NCI-H146 treated with DMSO at 0.1 percent for 48 hours (cell line): ENCODE measurements at regions not wholly inside any gene's neighbourhood (a gene's known extent, or its start where the extent isn't known, plus 50 kb on each side); places are given as distances from the start of the nearest gene placed in this dataset.

ENCODE experiments used
- DNase-seq: peaks from one replicate; lab custom pipeline; 2025; ENCODE audit not compliant: unreplicated experiment; lab: John Stamatoyannopoulos, UW

DNA sequence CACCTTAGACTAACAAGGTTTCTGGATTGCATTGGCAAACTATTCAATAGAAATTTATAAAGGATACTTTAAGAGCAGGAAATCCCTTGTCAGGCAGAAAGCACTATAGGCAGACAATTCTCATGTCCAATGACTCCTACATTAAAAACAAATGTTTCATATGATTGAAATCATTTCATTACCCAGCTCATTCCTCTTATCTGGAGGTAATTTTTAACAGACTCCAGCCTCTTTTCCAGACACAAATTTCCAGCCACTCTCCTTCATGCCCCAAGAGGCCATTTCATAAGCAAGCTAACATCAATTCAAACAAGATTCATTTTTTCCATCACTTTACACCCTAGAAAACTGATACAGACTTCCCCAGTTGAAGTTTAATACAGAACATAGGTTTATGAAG is 495.1 kb upstream of the FRG1 start:
- no peak for DNase-seq

DNA sequence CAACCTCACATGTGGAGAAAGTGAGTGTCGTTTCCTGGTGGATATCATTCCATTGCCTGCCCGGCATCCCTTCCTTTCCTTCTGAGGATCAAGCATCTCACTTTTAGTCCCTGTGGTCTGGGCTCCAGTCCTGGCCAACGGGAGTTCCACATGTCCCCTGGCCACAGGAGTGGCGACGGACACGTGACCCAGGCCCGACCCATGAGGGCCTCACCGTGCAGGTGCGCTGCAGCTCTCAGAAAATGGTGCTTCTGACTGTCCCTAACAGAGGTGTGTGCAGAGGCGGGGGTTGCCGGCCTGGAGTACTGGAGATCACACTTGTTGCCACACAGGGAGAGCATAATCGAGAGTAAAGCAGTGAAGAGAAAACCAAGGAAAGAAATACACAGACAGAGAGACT is 476.9 kb upstream of the FRG1 start:
- no peak for DNase-seq

DNA sequence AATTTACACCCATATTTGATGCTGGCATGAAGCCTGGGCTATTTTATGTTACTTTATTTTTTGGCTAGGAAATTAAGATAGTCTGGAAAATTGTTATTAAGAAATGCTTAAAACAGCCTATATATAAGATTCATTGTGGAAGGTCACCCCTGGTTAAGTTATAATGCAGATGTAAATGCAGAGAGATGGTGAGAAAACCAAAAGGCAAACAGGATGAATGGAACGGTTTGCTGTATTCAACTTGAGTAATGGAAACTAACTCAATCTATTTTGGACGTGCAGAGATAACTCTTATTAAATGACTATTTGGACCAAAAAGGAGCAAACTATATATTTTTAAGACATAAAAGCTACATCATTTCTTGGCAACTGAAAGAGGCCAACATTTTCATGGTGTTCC is 446.3 kb upstream of the FRG1 start:
- no peak for DNase-seq

DNA sequence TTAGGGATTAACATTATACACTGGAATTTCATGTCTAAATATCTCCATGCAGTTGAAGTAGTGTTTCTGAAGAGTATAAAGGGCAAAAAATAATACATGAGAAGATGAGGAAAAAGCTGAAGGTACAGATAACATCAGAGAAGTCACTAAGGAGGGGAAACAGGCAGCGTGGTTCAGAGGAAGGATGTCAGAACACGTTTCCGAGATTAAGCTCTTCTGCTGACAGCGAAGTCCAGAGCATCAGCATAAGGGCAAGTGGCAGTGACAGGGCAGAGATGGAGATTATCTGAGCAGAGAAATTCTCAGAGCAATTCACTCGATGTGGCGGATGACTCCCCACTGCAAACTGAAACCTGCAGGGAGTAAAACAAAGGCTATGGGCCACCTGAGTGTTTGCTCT is 443.2 kb upstream of the FRG1 start:
- no peak for DNase-seq

DNA sequence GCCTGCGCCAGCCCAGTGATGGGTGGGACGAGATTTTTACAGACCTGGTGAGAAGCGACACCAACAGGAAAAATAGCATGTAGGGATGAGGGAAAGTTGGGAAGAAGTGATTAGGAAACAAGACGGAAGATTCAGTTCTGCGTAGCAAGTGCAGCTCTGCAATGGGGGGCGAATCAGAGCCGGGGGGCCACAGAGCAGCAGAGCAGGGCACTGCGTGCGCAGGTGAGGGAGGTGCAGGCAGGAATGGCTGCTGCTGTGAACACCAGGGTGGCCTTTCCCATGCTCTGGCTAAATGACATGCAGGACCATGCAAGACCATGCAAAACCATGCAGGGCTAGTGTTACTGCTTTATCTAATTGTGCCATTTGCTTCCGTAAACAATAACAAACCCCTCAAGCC is 442.7 kb upstream of the FRG1 start:
- no peak for DNase-seq

DNA sequence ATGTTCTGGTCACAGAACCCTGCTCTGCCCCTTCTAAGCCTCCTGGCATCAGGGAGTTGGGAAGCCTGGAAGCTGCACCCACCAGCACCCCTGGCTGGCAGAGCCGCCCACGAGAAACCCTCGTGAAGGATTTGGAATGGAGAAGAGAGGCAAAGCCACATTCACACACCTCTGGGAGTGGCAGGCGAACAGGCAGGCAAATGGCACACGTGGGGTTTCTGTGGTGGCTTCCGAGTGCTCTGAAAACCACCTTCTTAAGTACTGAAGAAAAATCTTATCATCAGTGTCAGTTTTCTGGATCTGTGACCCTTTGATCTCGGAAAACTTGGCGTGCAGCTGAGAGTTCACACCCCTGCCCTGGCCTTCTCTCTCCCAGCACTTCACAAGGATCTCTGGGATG is 442.2 kb upstream of the FRG1 start:
- DNase-seq = no peak

DNA sequence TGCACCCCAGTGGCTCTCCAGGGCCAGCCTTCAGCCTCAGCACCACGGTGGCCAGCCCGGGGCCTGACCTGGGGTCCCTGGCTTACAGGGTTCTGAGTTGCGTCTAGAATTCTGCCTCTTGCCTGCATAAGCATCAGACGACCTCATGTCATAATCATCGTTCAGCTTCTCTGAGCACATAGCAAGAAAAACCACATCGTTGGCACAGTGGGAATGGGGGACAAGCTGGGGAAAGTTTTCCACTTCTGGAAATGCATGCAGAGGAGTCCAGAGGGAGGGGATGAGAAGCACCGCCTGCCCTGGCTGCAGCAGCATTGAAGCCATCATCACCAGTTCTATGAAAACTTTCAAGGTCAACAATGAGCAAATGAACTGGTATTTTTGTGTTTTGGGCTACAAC is 441.0 kb upstream of the FRG1 start:
- DNase-seq = no peak

DNA sequence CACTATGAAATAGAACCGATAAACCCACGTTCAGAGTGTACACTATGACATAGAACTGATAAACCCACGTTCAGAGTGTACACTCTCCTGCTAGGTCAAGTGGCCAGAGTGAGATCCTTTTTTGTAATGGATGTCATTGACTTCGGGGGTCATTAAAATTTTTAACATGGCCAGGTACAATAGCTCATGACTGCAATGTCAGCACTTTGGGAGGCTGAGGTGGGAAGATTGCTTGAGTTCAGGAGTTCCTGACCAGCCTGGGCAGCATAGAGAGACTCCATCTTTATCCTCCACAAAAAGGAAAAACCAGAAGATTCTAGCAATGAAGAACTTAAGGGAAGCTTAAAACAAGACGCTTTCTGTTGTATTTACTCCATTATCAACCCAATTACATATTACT is 439.7 kb upstream of the FRG1 start:
- DNase-seq = no peak

DNA sequence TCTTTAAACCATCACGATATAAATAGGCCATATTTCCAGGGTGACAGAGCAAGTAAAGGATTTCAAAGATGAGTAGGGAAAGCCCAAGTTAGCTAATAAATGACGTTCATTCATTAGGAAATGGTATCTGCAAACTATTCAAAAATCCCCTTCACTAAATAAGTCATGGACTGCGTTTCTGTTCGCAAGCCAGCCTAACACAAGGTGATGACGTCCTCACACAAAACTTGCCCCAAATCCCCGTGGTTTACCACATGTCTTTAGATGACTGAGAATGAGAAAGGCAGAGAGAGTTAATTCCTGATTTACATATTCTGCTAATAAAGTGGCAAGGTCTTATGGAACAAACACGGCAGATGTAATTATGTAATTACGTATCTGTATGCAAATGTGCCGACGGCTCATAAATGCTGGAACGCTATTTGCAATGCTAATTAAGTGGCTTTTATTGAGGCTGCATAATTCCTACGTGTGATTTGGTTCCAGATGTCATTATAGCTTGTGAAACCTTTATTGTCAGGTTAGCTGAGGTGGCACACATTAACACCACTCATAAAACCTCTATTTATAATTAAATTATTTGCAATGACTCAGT is 437.7 kb upstream of the FRG1 start:
- no peak for DNase-seq

DNA sequence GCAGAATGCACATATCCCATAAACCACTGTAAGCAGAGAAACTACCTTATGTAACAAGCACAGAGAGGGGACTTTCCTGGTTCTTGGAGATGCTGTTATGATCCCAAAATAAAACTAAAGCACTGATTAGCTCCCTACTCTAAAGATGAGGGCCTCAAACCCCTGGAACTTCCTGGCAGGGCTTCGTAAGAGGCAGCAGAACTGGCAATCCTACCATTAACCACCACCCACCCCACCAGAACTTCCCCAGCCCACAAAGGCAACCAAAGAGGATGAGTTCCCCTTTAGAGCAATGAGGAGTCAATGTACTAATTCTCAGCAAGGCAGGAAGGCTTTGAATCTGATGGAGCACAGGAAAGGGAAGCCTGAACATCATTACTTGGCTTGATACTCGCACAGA is 436.5 kb upstream of the FRG1 start:
- DNase-seq = no peak

DNA sequence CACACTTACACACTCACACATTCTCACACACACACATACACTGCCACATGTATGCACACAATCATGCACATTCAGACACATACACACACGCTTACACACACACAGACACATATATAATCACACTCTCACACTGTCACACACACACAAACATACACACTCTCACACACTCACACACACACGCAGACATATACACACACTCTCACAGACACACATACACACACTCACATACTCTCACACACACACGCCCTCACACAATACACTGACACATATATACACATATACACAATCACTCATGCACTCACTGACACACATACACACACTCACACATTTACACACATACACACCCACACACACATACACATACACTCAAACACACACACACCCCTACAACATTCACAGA is 435.3 kb upstream of the FRG1 start:
- no peak for DNase-seq

DNA sequence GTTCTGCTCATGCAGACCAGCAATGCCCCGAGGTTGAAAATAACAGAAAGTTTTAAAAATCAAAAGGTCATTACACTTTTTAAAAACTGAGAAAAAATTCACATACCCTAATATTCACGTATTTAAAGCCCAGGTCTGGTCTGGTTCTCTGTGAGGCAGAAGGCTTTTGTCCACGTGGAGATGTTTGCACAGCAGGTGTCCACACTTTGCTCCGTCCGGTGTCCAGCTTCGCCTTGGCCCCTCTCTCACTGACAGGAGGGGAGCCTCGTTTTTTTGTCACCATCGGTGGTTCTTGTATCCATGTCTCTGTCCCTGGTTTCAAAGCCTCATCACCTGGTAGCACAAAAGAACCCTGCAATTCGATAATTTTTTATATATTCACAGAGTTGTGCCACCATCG is 434.6 kb upstream of the FRG1 start:
- no peak for DNase-seq

DNA sequence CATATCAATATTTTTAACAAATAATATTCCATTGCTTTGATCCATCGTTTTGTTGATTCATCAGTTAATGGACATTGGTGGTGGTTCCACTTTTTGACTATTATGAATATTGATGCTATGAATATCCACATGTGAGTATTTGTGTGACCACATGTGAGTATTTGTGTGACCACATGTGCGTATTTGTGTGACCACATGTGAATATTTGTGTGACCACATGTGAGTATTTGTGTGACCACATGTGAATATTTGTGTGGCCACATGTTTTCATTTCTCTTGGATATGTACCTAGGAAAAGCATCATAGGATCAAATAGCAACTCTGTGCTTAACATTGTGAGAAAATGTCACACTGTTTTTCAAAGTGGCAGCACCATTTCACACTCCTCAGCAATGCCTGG is 433.6 kb upstream of the FRG1 start:
- no peak for DNase-seq

DNA sequence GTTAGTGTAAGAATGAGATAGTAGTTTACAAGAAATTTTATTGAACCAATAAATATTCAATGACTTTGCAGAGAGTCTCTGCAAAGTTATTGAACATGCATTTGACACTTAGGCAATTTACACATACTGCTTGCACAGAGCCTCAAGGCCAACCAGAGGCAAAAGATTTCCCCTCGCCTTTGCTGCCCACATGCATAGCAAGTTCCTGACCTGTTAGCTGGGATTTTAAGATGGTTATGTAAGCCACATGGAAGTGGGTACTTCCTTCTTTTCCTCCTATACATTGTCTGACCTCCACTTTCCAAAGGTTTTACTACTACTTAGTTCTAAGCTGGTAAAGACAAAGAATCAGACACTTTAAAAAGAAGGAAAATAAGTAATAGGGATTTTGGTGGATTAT is 430.1 kb upstream of the FRG1 start:
- DNase-seq = no peak

DNA sequence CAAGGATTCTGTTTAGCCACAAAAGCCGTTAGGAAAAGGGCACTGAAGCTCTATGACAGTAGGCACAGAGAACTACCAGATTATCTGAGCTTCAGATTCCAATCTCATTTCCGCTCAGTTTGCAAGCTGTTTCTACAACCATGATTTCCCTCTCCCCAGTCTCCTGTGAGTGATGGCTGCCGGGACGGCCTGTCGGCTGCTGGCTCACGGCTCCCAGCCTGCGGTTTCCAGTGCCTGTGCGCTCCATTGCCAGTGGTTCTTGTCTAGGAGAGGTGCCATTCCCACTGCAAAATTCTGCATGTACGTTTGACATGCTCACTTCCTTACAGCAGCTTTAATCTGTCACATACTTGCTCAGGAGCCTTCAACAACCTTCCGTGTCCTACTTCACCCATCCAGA is 429.1 kb upstream of the FRG1 start:
- no peak for DNase-seq

DNA sequence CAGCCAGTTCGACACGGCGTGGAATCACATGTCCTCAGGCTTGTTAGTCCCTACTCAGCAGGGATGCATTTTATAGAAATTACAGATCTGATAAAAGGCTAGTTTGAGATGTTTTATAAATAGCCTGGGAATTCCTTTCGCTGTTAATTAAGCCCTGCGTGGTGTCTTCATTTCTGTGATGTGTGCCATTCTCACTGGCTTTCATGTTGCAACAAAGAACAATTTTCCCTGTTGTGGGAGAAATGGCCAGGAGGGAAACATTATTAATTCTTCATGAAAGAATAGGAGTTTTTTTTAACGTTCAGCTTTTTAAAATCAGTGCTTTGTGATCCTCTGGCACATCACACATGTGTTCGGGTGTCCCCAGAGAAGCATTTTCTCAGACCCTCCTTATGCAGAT is 427.3 kb upstream of the FRG1 start:
- no peak for DNase-seq

DNA sequence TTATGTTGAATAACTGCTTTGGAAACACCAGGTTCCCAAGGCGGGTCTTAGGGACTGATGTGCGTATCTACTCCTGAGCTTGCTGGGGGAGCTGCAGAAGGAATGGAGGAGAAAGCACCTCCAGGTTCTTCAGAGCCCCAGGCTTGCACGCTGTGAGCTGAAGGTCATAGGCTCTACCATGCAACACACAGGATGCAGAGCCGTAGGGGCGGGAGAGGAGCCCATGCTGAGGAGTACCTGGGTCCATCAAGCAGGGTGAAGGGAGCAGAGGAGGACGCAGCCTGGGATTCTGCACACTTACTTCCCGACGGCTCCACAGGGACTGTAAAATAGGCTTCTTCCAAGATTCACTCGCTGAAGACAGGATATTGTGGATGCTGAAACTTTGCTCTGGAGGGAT is 426.5 kb upstream of the FRG1 start:
- DNase-seq = no peak

DNA sequence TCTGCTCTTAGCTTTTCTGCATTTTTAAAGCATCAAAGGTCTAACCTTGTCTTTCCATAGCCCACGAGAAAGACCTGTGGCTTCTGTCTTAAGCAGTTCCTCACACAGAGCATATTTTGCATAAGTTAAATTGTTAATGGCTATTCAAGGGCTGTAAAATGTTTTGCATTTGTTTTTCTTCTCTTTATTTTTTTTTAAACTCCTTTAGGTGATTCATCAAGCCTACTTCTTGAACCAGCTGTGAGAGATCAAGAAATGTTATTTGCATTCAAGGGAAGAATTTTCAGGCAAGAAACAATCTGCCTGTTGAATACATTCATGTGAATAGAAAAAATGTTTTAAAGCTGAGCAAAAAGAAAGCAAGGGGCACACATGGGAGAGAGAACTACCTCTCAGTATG is 423.8 kb upstream of the FRG1 start:
- no peak for DNase-seq

DNA sequence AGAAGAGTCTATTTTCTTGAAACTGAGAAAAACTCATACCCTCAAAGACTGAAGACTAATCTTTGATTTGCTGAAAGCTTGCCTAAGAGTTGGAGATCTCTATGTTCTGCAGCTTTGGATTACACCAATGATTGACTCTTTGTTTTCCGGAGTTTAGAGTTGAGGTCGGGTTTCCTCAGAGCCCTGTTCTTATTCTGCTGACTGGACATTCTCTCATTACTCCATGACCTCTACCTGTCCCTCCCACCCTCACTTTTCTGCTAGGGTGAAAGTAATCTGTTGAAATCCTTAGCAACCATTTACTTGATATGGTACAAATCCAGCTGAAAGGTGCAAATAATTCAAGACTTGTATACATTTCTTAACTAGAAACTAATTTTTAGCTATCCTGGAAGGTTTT is 421.5 kb upstream of the FRG1 start:
- no peak for DNase-seq

DNA sequence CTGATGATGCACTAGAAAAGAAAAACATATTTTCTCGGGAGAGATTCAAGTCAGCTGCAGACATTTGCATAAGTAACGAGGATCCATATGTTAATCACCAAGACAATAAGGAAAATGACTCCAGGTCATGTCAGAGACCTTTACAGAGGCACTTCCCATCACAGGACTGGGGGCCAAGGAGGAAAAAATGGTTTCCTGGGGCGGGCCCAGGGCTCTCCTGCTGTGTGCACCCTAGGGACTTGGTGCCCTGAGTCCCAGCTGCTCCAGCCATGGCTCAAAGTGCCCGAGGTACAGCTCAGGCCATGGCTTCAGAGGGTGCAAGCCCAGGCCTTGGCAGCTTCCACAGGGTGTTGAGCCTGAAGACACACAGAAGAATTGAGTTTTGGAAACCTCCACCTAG is 415.4 kb upstream of the FRG1 start:
- DNase-seq = no peak

DNA sequence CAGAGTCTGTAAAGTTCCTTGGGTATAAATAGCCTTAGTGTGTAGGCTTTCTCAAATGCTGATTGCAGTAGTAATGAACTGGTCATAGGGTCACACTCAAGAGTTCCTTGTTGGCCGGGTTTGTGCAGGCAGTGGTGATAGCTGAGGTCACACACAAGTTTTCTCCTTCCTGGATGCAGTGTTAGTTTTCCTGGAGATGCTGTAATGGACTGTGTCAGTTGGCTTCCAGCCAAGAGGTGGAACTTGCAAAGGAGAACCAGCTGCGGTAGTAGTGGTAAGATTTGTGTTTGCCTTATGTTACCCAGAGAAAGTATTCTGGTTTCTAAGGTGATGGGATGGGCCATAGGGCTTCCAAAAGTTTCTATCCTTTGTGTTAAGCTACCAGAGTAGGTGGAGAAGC is 409.8 kb upstream of the FRG1 start:
- no peak for DNase-seq

DNA sequence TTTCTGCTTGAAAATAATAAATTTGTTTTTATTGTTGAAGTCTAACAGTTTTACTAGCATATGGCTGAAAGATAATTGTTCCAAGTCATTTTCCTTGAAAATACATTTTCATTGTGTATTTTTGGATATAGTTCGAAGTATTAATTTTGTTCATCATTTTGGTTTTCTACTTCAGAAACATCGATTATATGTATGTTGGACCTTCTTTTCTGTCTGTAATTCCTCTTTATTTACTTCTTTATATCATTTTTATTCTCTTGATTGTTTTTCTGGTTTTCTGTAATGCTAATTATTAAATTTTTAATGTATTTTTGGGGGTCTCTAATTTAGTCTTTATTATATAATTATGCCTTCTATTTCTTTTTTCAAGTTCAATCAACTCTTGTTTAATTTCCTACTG is 407.1 kb upstream of the FRG1 start:
- DNase-seq = no peak

DNA sequence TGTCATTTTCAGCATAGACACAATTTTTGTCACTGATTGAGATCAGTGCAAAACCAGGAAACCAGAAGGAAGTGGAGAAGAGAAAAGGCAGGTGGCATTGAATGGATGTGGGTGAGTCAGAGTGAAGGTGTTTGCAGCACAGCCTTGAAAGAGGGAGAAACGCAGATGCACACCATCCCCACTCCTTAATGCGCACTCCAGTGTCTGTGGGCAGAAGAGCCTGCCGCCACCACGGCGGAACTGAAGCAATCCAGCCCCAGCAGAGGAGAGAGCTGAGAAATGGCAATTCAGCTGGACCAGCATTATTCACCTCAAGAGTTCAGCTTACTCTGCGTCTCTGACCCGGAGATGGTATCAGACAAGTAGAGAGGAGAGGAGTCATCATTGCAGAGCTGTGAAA is 393.1 kb upstream of the FRG1 start:
- no peak for DNase-seq
